ENCODE measurements at regions not wholly inside any gene's neighbourhood (a gene's known extent, or its start where the extent isn't known, plus 50 kb on each side); places are given as distances from the start of the nearest gene placed in this dataset.

DNA sequence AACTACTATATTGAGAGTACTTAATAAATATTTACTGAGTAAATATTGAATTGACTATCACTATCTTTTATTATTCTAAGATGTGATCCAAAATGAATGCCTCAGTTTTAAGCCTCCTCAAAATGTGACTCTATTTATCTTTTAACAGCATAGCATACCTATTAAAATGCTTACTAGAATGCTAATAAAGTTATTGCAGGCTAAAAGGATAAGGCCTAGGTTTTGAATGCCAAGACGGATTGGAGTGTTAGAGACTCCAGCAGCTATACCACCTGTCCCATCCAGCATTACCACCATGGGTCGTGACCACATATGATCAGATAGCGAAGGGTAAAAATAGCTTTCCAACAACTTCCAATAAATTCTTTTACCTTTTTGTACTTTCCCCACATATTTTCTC is 64.7 kb upstream of the MYRIP start:
- H3K4me3 ChIP-seq (ENCODE audit: low read depth, low read length): no peak overlapping the region
- no peak overlapping the region for H3K27ac ChIP-seq (ENCODE audit: low read depth)
- H3K36me3 ChIP-seq (ENCODE audit: insufficient read depth): no peaks in the 10 kb centered on the region
- no peaks in the 10 kb centered on the region for H3K4me1 ChIP-seq (ENCODE audit: insufficient read depth)
- 71% methylated on average over 3 of the region's 3 CpGs for WGBS
- DNase-seq (ENCODE audit: extremely low spot score): no peak

DNA sequence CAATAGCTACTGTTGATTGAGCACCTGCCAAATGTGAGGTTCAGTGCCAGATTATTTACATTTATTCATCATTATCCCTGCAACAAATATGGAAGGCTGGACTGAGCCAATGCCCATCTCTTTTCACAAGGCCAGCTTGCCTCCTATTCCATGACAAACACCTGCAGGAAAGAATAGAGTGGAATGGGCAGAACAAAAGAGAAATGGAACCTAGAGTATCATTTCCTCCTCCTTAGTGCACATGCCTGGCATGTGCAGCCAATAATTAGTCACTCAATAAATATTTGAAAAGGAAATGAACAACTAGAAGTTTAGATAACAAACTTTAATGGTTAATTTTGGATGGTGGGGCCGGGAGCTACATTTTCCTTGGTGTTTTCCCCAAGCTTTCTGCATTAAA is 61.4 kb upstream of the MYRIP start:
- DNase-seq (ENCODE audit: extremely low spot score): no peak
- Histone ChIP-seq H3K36me3 (ENCODE audit: insufficient read depth) (no peaks in the 10 kb centered on the region), H3K27ac (ENCODE audit: low read depth) (no peak overlapping the region), H3K4me3 (ENCODE audit: low read depth, low read length) (no peak overlapping the region), H3K4me1 (ENCODE audit: insufficient read depth) (no peaks in the 10 kb centered on the region)
- 60% methylated on average over 1 of the region's 1 CpG for WGBS

- DNase-seq (ENCODE audit: extremely low spot score): no peak
- no peaks in the 10 kb centered on the region for H3K36me3 ChIP-seq (ENCODE audit: insufficient read depth)
- 80% methylated on average over 2 of the region's 2 CpGs for WGBS
- no peak overlapping the region for H3K4me3 ChIP-seq (ENCODE audit: low read depth, low read length)
- no peaks in the 10 kb centered on the region for H3K4me1 ChIP-seq (ENCODE audit: insufficient read depth)
- H3K27ac ChIP-seq (ENCODE audit: low read depth): no peak overlapping the region
Observed at GRCh38 chr3:39748763-39749162, 60.6 kb upstream of the MYRIP start.

GRCh38 chr3:39750712-39751111 is 58.7 kb upstream of the MYRIP start:
- H3K36me3 ChIP-seq (ENCODE audit: insufficient read depth): no peaks in the 10 kb centered on the region
- H3K27ac ChIP-seq (ENCODE audit: low read depth): no peak overlapping the region
- no peaks in the 10 kb centered on the region for H3K4me1 ChIP-seq (ENCODE audit: insufficient read depth)
- no peak for DNase-seq (ENCODE audit: extremely low spot score)
- WGBS: 52% methylated on average over 4 of the region's 4 CpGs
- H3K4me3 ChIP-seq (ENCODE audit: low read depth, low read length): no peak overlapping the region

- DNase-seq (ENCODE audit: extremely low spot score): no peak
- Histone ChIP-seq H3K27ac (ENCODE audit: low read depth) (no peak overlapping the region), H3K36me3 (ENCODE audit: insufficient read depth) (no peaks in the 10 kb centered on the region), H3K4me3 (ENCODE audit: low read depth, low read length) (no peak overlapping the region), H3K4me1 (ENCODE audit: insufficient read depth) (no peaks in the 10 kb centered on the region)
- 40% methylated on average over 1 of the region's 1 CpG for WGBS
Observed at GRCh38 chr3:39751286-39751685, 58.1 kb upstream of the MYRIP start.

DNA sequence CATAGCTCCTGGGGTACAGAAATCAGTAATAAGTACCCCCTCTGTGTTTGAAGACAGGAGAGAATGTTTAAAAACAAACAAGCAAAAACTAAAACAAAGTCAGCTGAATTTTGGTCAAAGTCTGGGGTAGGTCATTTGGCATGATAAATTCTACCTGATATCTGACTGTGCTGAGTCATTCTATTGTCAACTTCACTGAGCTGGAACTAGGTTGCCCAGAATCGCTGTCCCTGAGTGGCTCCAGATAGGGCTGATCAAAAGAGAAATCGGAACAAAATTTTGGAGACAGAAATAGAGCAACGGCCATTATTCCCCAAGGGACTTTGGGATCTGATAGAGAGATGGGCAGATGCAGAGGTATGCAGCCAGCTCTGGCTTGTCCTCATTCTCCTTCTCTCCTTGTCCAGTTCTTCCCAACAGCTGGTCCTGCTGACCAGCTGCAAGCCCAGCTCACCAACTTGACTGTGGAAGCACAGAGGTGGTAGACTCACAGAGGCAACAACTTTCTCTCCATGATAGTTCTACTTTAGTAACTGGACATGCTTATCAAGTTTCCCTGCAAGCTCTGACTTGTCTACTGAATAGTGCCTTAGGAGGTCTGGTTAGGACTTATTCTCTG is 57.3 kb upstream of the MYRIP start:
- H3K4me1 ChIP-seq (ENCODE audit: insufficient read depth): no peaks in the 10 kb centered on the region
- 84% methylated on average over 3 of the region's 3 CpGs for WGBS
- no peak overlapping the region for H3K27ac ChIP-seq (ENCODE audit: low read depth)
- H3K4me3 ChIP-seq (ENCODE audit: low read depth, low read length): no peak overlapping the region
- no peak for DNase-seq (ENCODE audit: extremely low spot score)
- H3K36me3 ChIP-seq (ENCODE audit: insufficient read depth): no peaks in the 10 kb centered on the region

- Histone ChIP-seq H3K27ac (ENCODE audit: low read depth) (no peak overlapping the region), H3K4me3 (ENCODE audit: low read depth, low read length) (no peak overlapping the region), H3K4me1 (ENCODE audit: insufficient read depth) (no peaks in the 10 kb centered on the region), H3K36me3 (ENCODE audit: insufficient read depth) (no peaks in the 10 kb centered on the region)
- no peak for DNase-seq (ENCODE audit: extremely low spot score)
- 57% methylated on average over 1 of the region's 1 CpG for WGBS
Observed at GRCh38 chr3:39752751-39753150, 56.7 kb upstream of the MYRIP start.

DNA sequence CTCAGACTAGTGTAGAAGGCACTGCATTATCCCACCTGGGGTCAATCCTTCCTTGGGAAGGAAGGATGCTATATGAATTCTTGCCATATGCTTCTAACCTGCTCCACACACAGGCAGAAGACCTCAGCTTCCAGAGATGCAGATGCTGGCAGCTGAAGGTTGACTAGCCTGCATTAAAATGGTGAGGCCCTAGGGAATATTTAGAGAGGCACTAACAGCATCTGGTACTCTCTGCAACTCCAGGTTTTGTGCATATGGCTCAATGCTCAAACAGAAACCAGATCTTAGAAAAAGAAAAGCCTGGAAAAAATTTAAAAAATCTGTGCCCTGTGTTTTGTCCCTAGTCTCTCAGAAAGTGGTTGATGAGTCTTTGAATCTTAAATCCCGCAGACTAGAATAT is 56.0 kb upstream of the MYRIP start:
- 87% methylated on average over 1 of the region's 1 CpG for WGBS
- no peak for DNase-seq (ENCODE audit: extremely low spot score)

DNA sequence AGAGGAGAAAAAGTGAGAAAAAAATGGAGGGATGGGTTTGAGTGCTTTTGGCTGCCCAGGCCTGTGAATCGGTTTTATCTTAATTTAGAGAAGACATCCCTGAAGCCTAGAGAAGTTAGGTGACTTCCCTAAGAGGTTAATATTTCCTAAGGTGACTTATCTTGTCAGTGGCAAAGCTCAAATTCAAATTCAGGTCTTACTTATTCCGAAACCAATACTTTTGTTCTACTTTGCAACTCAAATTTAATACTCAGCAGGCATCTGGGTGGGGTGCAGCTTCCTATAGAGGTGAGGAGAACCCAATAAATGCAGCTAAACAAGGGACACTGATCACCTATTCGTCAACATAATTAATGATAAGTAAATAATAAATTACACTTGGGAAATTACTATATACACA is 54.9 kb upstream of the MYRIP start:
- no peak for DNase-seq (ENCODE audit: extremely low spot score)
- no peak overlapping the region for H3K27ac ChIP-seq (ENCODE audit: low read depth)
- H3K36me3 ChIP-seq (ENCODE audit: insufficient read depth): no peaks in the 10 kb centered on the region
- WGBS: 65% methylated on average over 3 of the region's 3 CpGs
- no peak overlapping the region for H3K4me3 ChIP-seq (ENCODE audit: low read depth, low read length)
- H3K4me1 ChIP-seq (ENCODE audit: insufficient read depth): no peaks in the 10 kb centered on the region

More for the DNA sequence above, 56.0 kb upstream of the MYRIP start:
- Histone ChIP-seq H3K36me3 (ENCODE audit: insufficient read depth) (no peaks in the 10 kb centered on the region), H3K4me1 (ENCODE audit: insufficient read depth) (no peaks in the 10 kb centered on the region), H3K4me3 (ENCODE audit: low read depth, low read length) (no peak overlapping the region), H3K27ac (ENCODE audit: low read depth) (no peak overlapping the region)

DNA sequence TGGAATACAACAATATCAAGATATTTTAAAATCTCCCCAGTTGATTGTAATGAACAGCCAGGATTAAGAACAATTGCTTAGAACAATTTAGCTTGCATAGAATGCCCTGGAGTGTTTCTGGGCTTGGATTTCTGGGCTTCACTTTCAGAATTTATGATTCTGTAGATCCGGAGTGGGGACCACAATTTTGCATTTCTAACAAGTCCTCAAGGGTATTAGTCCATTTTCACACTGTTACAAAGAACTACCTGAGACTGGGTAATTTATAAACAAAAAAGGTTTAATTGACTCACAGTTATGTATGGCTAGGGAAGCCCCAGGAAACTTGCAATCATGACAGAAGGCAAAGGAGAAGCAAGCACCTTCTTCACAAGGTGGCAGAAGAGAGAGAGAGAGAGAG is 54.3 kb upstream of the MYRIP start:
- WGBS: 73% methylated on average over 1 of the region's 1 CpG
- DNase-seq (ENCODE audit: extremely low spot score): no peak
- no peak overlapping the region for H3K27ac ChIP-seq (ENCODE audit: low read depth)
- H3K36me3 ChIP-seq (ENCODE audit: insufficient read depth): no peaks in the 10 kb centered on the region
- no peaks in the 10 kb centered on the region for H3K4me1 ChIP-seq (ENCODE audit: insufficient read depth)
- no peak overlapping the region for H3K4me3 ChIP-seq (ENCODE audit: low read depth, low read length)

DNA sequence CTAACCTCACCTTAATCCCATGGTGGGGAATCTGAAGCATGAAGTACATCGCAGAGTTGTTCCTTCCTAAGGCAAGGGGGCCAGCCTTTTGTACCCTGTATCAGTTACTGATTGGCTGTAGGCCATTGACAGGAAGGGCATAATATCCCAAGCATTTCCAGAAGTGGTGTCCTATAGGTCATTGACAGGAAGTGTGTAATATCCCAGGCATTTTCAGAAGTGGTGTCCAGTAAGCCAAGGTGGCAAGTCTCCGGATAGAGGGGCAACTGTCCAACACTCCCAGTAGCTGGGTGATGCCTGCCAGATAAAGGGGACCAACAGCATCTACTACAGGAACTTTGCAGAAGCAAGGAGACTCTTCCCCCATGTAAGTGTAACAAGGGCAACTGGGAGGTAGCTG is 52.1 kb upstream of the MYRIP start:
- Histone ChIP-seq H3K4me3 (ENCODE audit: low read depth, low read length) (no peak overlapping the region), H3K4me1 (ENCODE audit: insufficient read depth) (no peaks in the 10 kb centered on the region), H3K27ac (ENCODE audit: low read depth) (no peak overlapping the region), H3K36me3 (ENCODE audit: insufficient read depth) (no peaks in the 10 kb centered on the region)
- 80% methylated on average over 2 of the region's 2 CpGs for WGBS
- DNase-seq (ENCODE audit: extremely low spot score): no peak
